Muscle of leg (tissue), 3 donors: ENCODE measurements at regions not wholly inside any gene's neighbourhood (a gene's known extent, or its start where the extent isn't known, plus 50 kb on each side); places are given as distances from the start of the nearest gene placed in this dataset.

Experiments
- DNase-seq: peaks from one replicate; pipeline ENCODE4 v3.0.0; 2013
- H3K27ac ChIP-seq: one replicate; pipeline ENCODE4 v1.5.1; 2013; ENCODE audit warnings: mild to moderate bottlenecking, low read length, control low read depth
- H3K27me3 ChIP-seq: one replicate; pipeline ENCODE4 v1.6.1; 2013; ENCODE audit warnings: low read length; ENCODE audit not compliant: control insufficient read depth, insufficient read depth
- H3K36me3 ChIP-seq: one replicate; pipeline ENCODE4 v1.6.1; 2013; ENCODE audit warnings: low read length; ENCODE audit not compliant: control insufficient read depth, insufficient read depth
- H3K4me1 ChIP-seq: one replicate; pipeline ENCODE4 v1.6.1; 2013; ENCODE audit warnings: low read length; ENCODE audit not compliant: control insufficient read depth, insufficient read depth
- H3K4me3 ChIP-seq: one replicate; pipeline ENCODE4 v1.5.1; 2013; ENCODE audit warnings: low read length, control low read depth
- H3K9me3 ChIP-seq: replicated peaks from 2 replicates; pipeline ENCODE4 v1.6.1; 2013; ENCODE audit warnings: low read depth, low read length; ENCODE audit not compliant: control insufficient read depth
- WGBS: methylation state at CpG from one replicate; pipeline ENCODE4 v1.1.5; 2013; ENCODE audit warnings: missing lambda C conversion rate; ENCODE audit not compliant: insufficient coverage; 5-methylcytosine and 5-hydroxymethylcytosine counted together

GRCh38 chr2:6212491-6212890 is 520.3 kb downstream of the SOX11 start:
- DNase-seq, result peak; percentile 68
- Histone ChIP-seq H3K9me3 (no peaks in the 10 kb centered on the region), H3K36me3 (no peaks in the 10 kb centered on the region), H3K27me3 (peaks cover 2% of the 10 kb centered on the region), H3K4me1 (peaks cover 9% of the 10 kb centered on the region), H3K27ac (no peak overlapping the region), H3K4me3 (no peak overlapping the region)
- no CpG with 5 or more reads among the region's 6 CpGs for WGBS

- WGBS, result 87% methylated on average over 15 of the region's 20 CpGs
These were observed 521.0 kb downstream of the SOX11 start for GRCh38 chr2:6213056-6213780.

GRCh38 chr2:6214471-6214870 is 522.3 kb downstream of the SOX11 start:
- H3K27me3 ChIP-seq, result peaks cover 2% of the 10 kb centered on the region
- peaks cover 9% of the 10 kb centered on the region for H3K4me1 ChIP-seq
- H3K9me3 ChIP-seq, result no peaks in the 10 kb centered on the region
- no peak overlapping the region for H3K27ac ChIP-seq
- 64% methylated on average over 1 of the region's 6 CpGs for WGBS
- no peaks in the 10 kb centered on the region for H3K36me3 ChIP-seq
- H3K4me3 ChIP-seq, result no peak overlapping the region
- DNase-seq, result no peak

More at GRCh38 chr2:6213056-6213780, 521.0 kb downstream of the SOX11 start:
- Histone ChIP-seq H3K4me3 (no peak overlapping the region), H3K36me3 (no peaks in the 10 kb centered on the region), H3K9me3 (no peaks in the 10 kb centered on the region), H3K4me1 (peaks cover 9% of the 10 kb centered on the region), H3K27me3 (peaks cover 2% of the 10 kb centered on the region), H3K27ac (no peak overlapping the region)
- DNase-seq, result no peak

- peaks cover 9% of the 10 kb centered on the region for H3K4me1 ChIP-seq
- no peak for DNase-seq
These were observed 522.9 kb downstream of the SOX11 start for GRCh38 chr2:6215053-6215452.

GRCh38 chr2:6216234-6216633 is 524.0 kb downstream of the SOX11 start:
- Histone ChIP-seq H3K27me3 (peaks cover 2% of the 10 kb centered on the region), H3K4me3 (no peak overlapping the region), H3K9me3 (no peaks in the 10 kb centered on the region), H3K36me3 (no peaks in the 10 kb centered on the region), H3K4me1 (peaks cover 9% of the 10 kb centered on the region), H3K27ac (no peak overlapping the region)
- DNase-seq, result no peak
- no CpG with 5 or more reads among the region's 2 CpGs for WGBS

More at GRCh38 chr2:6215053-6215452, 522.9 kb downstream of the SOX11 start:
- WGBS, result no CpG with 5 or more reads among the region's 2 CpGs
- no peaks in the 10 kb centered on the region for H3K9me3 ChIP-seq
- peaks cover 2% of the 10 kb centered on the region for H3K27me3 ChIP-seq
- no peak overlapping the region for H3K27ac ChIP-seq
- H3K4me3 ChIP-seq, result no peak overlapping the region
- no peaks in the 10 kb centered on the region for H3K36me3 ChIP-seq

DNA sequence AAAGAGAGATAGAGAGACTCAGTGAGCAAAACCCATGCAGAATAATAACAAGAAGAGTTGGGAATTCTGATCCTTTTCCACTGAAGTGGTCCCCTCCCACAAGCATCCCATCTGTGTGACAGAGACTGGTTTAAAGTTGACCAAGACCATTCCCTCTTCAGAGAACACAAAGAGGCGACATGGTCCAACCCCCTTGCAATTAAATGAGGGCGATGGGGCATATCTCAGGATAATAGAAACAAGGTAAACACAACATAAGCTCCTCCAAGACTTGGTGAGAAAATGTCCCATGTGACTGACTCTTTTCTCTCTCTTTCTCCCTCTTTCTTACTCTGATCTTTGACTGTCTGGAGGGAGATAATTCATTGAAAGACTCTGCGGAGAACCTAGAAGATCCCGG is 526.7 kb downstream of the SOX11 start:
- Histone ChIP-seq H3K9me3 (no peaks in the 10 kb centered on the region), H3K36me3 (no peaks in the 10 kb centered on the region), H3K27ac (no peak overlapping the region), H3K4me1 (no peaks in the 10 kb centered on the region), H3K4me3 (no peak overlapping the region), H3K27me3 (no peaks in the 10 kb centered on the region)
- no peak for DNase-seq
- 100% methylated on average over 1 of the region's 4 CpGs for WGBS

DNA sequence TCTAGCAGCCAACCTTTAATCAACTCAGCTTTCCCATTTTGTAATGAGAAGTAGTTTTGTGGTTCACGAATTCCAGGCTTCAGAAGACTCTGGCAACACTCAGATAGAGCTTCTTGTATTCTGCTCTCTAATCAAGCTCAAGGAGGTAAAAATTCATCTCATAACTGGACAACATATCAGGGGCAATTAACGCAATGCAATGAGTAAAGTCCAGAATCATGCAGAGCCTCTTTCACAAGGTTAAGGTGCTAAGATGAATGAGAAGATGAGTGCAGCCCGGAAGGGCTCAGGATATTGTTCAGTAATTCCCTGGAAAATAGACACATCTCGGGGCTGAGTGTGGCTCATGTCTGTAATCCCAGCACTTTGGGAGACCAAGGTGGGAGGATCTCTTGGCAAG is 527.7 kb downstream of the SOX11 start:
- no peak overlapping the region for H3K27ac ChIP-seq
- H3K4me3 ChIP-seq, result no peak overlapping the region
- 92% methylated on average over 2 of the region's 4 CpGs for WGBS
- no peaks in the 10 kb centered on the region for H3K36me3 ChIP-seq
- no peaks in the 10 kb centered on the region for H3K9me3 ChIP-seq
- H3K4me1 ChIP-seq, result peaks cover 6% of the 10 kb centered on the region
- H3K27me3 ChIP-seq, result no peaks in the 10 kb centered on the region
- DNase-seq, result no peak

- H3K27ac ChIP-seq, result no peak overlapping the region
- H3K4me3 ChIP-seq, result no peak overlapping the region
- 100% methylated on average over 1 of the region's 4 CpGs for WGBS
- no peaks in the 10 kb centered on the region for H3K27me3 ChIP-seq
- H3K9me3 ChIP-seq, result no peaks in the 10 kb centered on the region
- H3K4me1 ChIP-seq, result peaks cover 7% of the 10 kb centered on the region
- no peak for DNase-seq
- no peaks in the 10 kb centered on the region for H3K36me3 ChIP-seq
These were observed 530.1 kb downstream of the SOX11 start for GRCh38 chr2:6222296-6222695.

DNA sequence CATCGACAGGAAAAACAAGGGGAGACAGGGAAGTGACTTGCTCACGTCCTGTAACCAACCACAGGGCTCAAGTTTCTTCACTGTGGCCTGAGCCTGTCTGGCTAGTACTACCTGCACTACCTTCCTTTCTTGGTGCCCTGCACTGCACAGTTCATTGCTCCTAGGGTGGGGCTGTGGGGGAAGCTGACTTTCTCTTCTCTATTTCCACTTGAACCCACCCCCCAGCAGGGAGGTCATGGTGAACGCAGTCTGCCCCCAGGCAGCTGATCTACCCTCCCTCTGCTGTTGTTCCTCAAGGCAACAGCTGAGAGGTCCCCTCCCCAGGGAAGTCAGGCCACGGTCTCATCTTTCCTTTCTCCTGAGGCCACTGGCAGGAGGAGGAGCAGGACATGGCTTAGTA is 532.1 kb downstream of the SOX11 start:
- 40% methylated on average over 2 of the region's 4 CpGs for WGBS
- H3K4me3 ChIP-seq, result no peak overlapping the region
- no peaks in the 10 kb centered on the region for H3K27me3 ChIP-seq

GRCh38 chr2:6228251-6228650 is 536.1 kb downstream of the SOX11 start:
- WGBS, result no CpG with 5 or more reads among the region's 2 CpGs

More for the DNA sequence above, 532.1 kb downstream of the SOX11 start:
- Histone ChIP-seq H3K27ac (no peak overlapping the region), H3K4me1 (peaks cover 7% of the 10 kb centered on the region), H3K9me3 (no peaks in the 10 kb centered on the region), H3K36me3 (no peaks in the 10 kb centered on the region)
- DNase-seq, result peak; percentile 44

GRCh38 chr2:6231166-6231565 is 539.0 kb downstream of the SOX11 start:
- no peaks in the 10 kb centered on the region for H3K36me3 ChIP-seq
- H3K27ac ChIP-seq, result no peak overlapping the region
- 96% methylated on average over 3 of the region's 5 CpGs for WGBS
- no peaks in the 10 kb centered on the region for H3K4me1 ChIP-seq
- no peaks in the 10 kb centered on the region for H3K27me3 ChIP-seq
- H3K4me3 ChIP-seq, result no peak overlapping the region
- no peak for DNase-seq
- peaks cover 5% of the 10 kb centered on the region for H3K9me3 ChIP-seq

More at GRCh38 chr2:6228251-6228650, 536.1 kb downstream of the SOX11 start:
- Histone ChIP-seq H3K9me3 (peaks cover 5% of the 10 kb centered on the region), H3K36me3 (no peaks in the 10 kb centered on the region), H3K27me3 (no peaks in the 10 kb centered on the region), H3K4me1 (peaks cover 7% of the 10 kb centered on the region), H3K27ac (no peak overlapping the region), H3K4me3 (no peak overlapping the region)
- no peak for DNase-seq
